ENCODE measurements at regions not wholly inside any gene's neighbourhood (a gene's known extent, or its start where the extent isn't known, plus 50 kb on each side); places are given as distances from the start of the nearest gene placed in this dataset.

- 100% methylated on average over 4 of the region's 4 CpGs for WGBS (ENCODE audit: insufficient coverage)
- ChIA-PET CTCF (no interaction called here), POLR2A (interaction anchor here (0.6 kb wide), 1 partner anchor 50 kb away, joined by 4 read pairs; no protein-coding TSS in a partner anchor)
- H3K36me3 ChIP-seq (ENCODE audit: control insufficient read depth in 4 of 4, insufficient read depth in 4 of 4, low read length in 3 of 4), result no peaks in the 10 kb centered on the region
- DNase-seq, result no peak
- peaks cover 0 to 2% (median 0%) of the 10 kb centered on the region in 5 experiments for H3K9me3 ChIP-seq (ENCODE audit: control extremely low read depth in 1 of 5, control insufficient read depth in 4 of 5, insufficient read depth in 2 of 5, low read depth in 1 of 5, low read length in 4 of 5)
- no peak overlapping the region for H3K4me3 ChIP-seq (ENCODE audit: control insufficient read depth in 1 of 7, extremely low read depth in 1 of 7, insufficient read depth in 4 of 7, low read depth in 2 of 7, low read length in 6 of 7)
- H3K4me1 ChIP-seq (ENCODE audit: control extremely low read depth in 1 of 4, control insufficient read depth in 4 of 4, insufficient read depth in 4 of 4, low read length in 3 of 4), result no peaks in the 10 kb centered on the region
- H3K27me3 ChIP-seq (replicated peaks in 2 of 5; ENCODE audit: control insufficient read depth in 4 of 5, insufficient read depth in 5 of 5, low read length in 4 of 5), result peaks cover 0 to 4% (median 0%) of the 10 kb centered on the region in 5 experiments
- H3K27ac ChIP-seq (ENCODE audit: insufficient read depth in 1 of 2, low read depth in 1 of 2, low read length in 2 of 2, poor library complexity in 1 of 2, severe bottlenecking in 2 of 2), result no peak overlapping the region
Observed at GRCh38 chr2:29974086-29974485, 52.7 kb upstream of the ALK start.

- no peak overlapping the region for H3K4me3 ChIP-seq (ENCODE audit: control insufficient read depth in 1 of 7, extremely low read depth in 1 of 7, insufficient read depth in 4 of 7, low read depth in 2 of 7, low read length in 6 of 7)
- DNase-seq, result no peak
- no peaks in the 10 kb centered on the region for H3K36me3 ChIP-seq (ENCODE audit: control insufficient read depth in 4 of 4, insufficient read depth in 4 of 4, low read length in 3 of 4)
- POLR2A ChIA-PET, result no interaction called here
- no peak overlapping the region for H3K27ac ChIP-seq (ENCODE audit: insufficient read depth in 1 of 2, low read depth in 1 of 2, low read length in 2 of 2, poor library complexity in 1 of 2, severe bottlenecking in 2 of 2)
- H3K4me1 ChIP-seq (ENCODE audit: control extremely low read depth in 1 of 4, control insufficient read depth in 4 of 4, insufficient read depth in 4 of 4, low read length in 3 of 4), result no peaks in the 10 kb centered on the region
- peaks cover 0 to 2% (median 0%) of the 10 kb centered on the region in 5 experiments for H3K9me3 ChIP-seq (ENCODE audit: control extremely low read depth in 1 of 5, control insufficient read depth in 4 of 5, insufficient read depth in 2 of 5, low read depth in 1 of 5, low read length in 4 of 5)
- 93% methylated on average over 2 of the region's 3 CpGs for WGBS (ENCODE audit: insufficient coverage)
- CTCF ChIA-PET, result no interaction called here
- H3K27me3 ChIP-seq (replicated peaks in 2 of 5; ENCODE audit: control insufficient read depth in 4 of 5, insufficient read depth in 5 of 5, low read length in 4 of 5), result peaks cover 0 to 11% (median 0%) of the 10 kb centered on the region in 5 experiments
Observed at GRCh38 chr2:29977284-29977683, 55.9 kb upstream of the ALK start.

- 100% methylated on average over 2 of the region's 4 CpGs for WGBS (ENCODE audit: insufficient coverage)
- Histone ChIP-seq H3K4me3 (ENCODE audit: control insufficient read depth in 1 of 7, extremely low read depth in 1 of 7, insufficient read depth in 4 of 7, low read depth in 2 of 7, low read length in 6 of 7) (no peak overlapping the region), H3K27ac (ENCODE audit: insufficient read depth in 1 of 2, low read depth in 1 of 2, low read length in 2 of 2, poor library complexity in 1 of 2, severe bottlenecking in 2 of 2) (no peak overlapping the region), H3K4me1 (ENCODE audit: control extremely low read depth in 1 of 4, control insufficient read depth in 4 of 4, insufficient read depth in 4 of 4, low read length in 3 of 4) (no peaks in the 10 kb centered on the region), H3K9me3 (ENCODE audit: control extremely low read depth in 1 of 5, control insufficient read depth in 4 of 5, insufficient read depth in 2 of 5, low read depth in 1 of 5, low read length in 4 of 5) (no peaks in the 10 kb centered on the region), H3K36me3 (ENCODE audit: control insufficient read depth in 4 of 4, insufficient read depth in 4 of 4, low read length in 3 of 4) (no peaks in the 10 kb centered on the region), H3K27me3 (replicated peaks in 2 of 5; ENCODE audit: control insufficient read depth in 4 of 5, insufficient read depth in 5 of 5, low read length in 4 of 5) (peaks cover 0 to 9% (median 0%) of the 10 kb centered on the region in 5 experiments)
- ChIA-PET CTCF (no interaction called here), POLR2A (interaction anchor here (0.6 kb wide), 1 partner anchor 14 kb away, joined by 3 read pairs; no protein-coding TSS in a partner anchor)
- DNase-seq, result no peak
Observed at GRCh38 chr2:29981402-29981801, 60.0 kb upstream of the ALK start.

- Histone ChIP-seq H3K27ac (ENCODE audit: insufficient read depth in 1 of 2, low read depth in 1 of 2, low read length in 2 of 2, poor library complexity in 1 of 2, severe bottlenecking in 2 of 2) (no peak overlapping the region), H3K9me3 (ENCODE audit: control extremely low read depth in 1 of 5, control insufficient read depth in 4 of 5, insufficient read depth in 2 of 5, low read depth in 1 of 5, low read length in 4 of 5) (no peaks in the 10 kb centered on the region), H3K36me3 (ENCODE audit: control insufficient read depth in 4 of 4, insufficient read depth in 4 of 4, low read length in 3 of 4) (no peaks in the 10 kb centered on the region), H3K27me3 (replicated peaks in 2 of 5; ENCODE audit: control insufficient read depth in 4 of 5, insufficient read depth in 5 of 5, low read length in 4 of 5) (peaks cover 0 to 9% (median 0%) of the 10 kb centered on the region in 5 experiments), H3K4me1 (ENCODE audit: control extremely low read depth in 1 of 4, control insufficient read depth in 4 of 4, insufficient read depth in 4 of 4, low read length in 3 of 4) (no peaks in the 10 kb centered on the region), H3K4me3 (ENCODE audit: control insufficient read depth in 1 of 7, extremely low read depth in 1 of 7, insufficient read depth in 4 of 7, low read depth in 2 of 7, low read length in 6 of 7) (no peak overlapping the region)
- no peak for DNase-seq
- ChIA-PET CTCF (no interaction called here), POLR2A (no interaction called here)
- 80% methylated on average over 1 of the region's 4 CpGs for WGBS (ENCODE audit: insufficient coverage)
Observed at GRCh38 chr2:29983308-29983707, 61.9 kb upstream of the ALK start.

GRCh38 chr2:29987146-29987545 lies 65.8 kb upstream of the ALK start:
- H3K27me3 ChIP-seq (replicated peaks in 2 of 5; ENCODE audit: control insufficient read depth in 4 of 5, insufficient read depth in 5 of 5, low read length in 4 of 5), result peaks cover 0 to 9% (median 0%) of the 10 kb centered on the region in 5 experiments
- POLR2A ChIA-PET, result no interaction called here
- no peaks in the 10 kb centered on the region for H3K4me1 ChIP-seq (ENCODE audit: control extremely low read depth in 1 of 4, control insufficient read depth in 4 of 4, insufficient read depth in 4 of 4, low read length in 3 of 4)
- no peaks in the 10 kb centered on the region for H3K9me3 ChIP-seq (ENCODE audit: control extremely low read depth in 1 of 5, control insufficient read depth in 4 of 5, insufficient read depth in 2 of 5, low read depth in 1 of 5, low read length in 4 of 5)
- H3K27ac ChIP-seq (ENCODE audit: insufficient read depth in 1 of 2, low read depth in 1 of 2, low read length in 2 of 2, poor library complexity in 1 of 2, severe bottlenecking in 2 of 2), result no peak overlapping the region
- CTCF ChIA-PET, result no interaction called here
- H3K4me3 ChIP-seq (ENCODE audit: control insufficient read depth in 1 of 7, extremely low read depth in 1 of 7, insufficient read depth in 4 of 7, low read depth in 2 of 7, low read length in 6 of 7), result no peak overlapping the region
- DNase-seq, result no peak
- WGBS (ENCODE audit: insufficient coverage), result no CpG with 5 or more reads among the region's 1 CpG
- H3K36me3 ChIP-seq (ENCODE audit: control insufficient read depth in 4 of 4, insufficient read depth in 4 of 4, low read length in 3 of 4), result no peaks in the 10 kb centered on the region

GRCh38 chr2:29990129-29990528 lies 68.7 kb upstream of the ALK start:
- Histone ChIP-seq H3K4me1 (ENCODE audit: control extremely low read depth in 1 of 4, control insufficient read depth in 4 of 4, insufficient read depth in 4 of 4, low read length in 3 of 4) (no peaks in the 10 kb centered on the region), H3K27ac (ENCODE audit: insufficient read depth in 1 of 2, low read depth in 1 of 2, low read length in 2 of 2, poor library complexity in 1 of 2, severe bottlenecking in 2 of 2) (no peak overlapping the region), H3K36me3 (ENCODE audit: control insufficient read depth in 4 of 4, insufficient read depth in 4 of 4, low read length in 3 of 4) (no peaks in the 10 kb centered on the region), H3K27me3 (replicated peaks in 2 of 5; ENCODE audit: control insufficient read depth in 4 of 5, insufficient read depth in 5 of 5, low read length in 4 of 5) (peaks cover 0 to 6% (median 0%) of the 10 kb centered on the region in 5 experiments), H3K4me3 (ENCODE audit: control insufficient read depth in 1 of 7, extremely low read depth in 1 of 7, insufficient read depth in 4 of 7, low read depth in 2 of 7, low read length in 6 of 7) (no peak overlapping the region), H3K9me3 (ENCODE audit: control extremely low read depth in 1 of 5, control insufficient read depth in 4 of 5, insufficient read depth in 2 of 5, low read depth in 1 of 5, low read length in 4 of 5) (no peaks in the 10 kb centered on the region)
- DNase-seq, result no peak
- POLR2A ChIA-PET, result no interaction called here
- 100% methylated on average over 3 of the region's 4 CpGs for WGBS (ENCODE audit: insufficient coverage)
- CTCF ChIA-PET, result no interaction called here

- WGBS (ENCODE audit: insufficient coverage), result 91% methylated on average over 3 of the region's 3 CpGs
- Histone ChIP-seq H3K27me3 (replicated peaks in 2 of 5; ENCODE audit: control insufficient read depth in 4 of 5, insufficient read depth in 5 of 5, low read length in 4 of 5) (peaks cover 0 to 8% (median 0%) of the 10 kb centered on the region in 5 experiments), H3K36me3 (ENCODE audit: control insufficient read depth in 4 of 4, insufficient read depth in 4 of 4, low read length in 3 of 4) (no peaks in the 10 kb centered on the region), H3K27ac (ENCODE audit: insufficient read depth in 1 of 2, low read depth in 1 of 2, low read length in 2 of 2, poor library complexity in 1 of 2, severe bottlenecking in 2 of 2) (no peak overlapping the region), H3K4me3 (ENCODE audit: control insufficient read depth in 1 of 7, extremely low read depth in 1 of 7, insufficient read depth in 4 of 7, low read depth in 2 of 7, low read length in 6 of 7) (no peak overlapping the region), H3K9me3 (ENCODE audit: control extremely low read depth in 1 of 5, control insufficient read depth in 4 of 5, insufficient read depth in 2 of 5, low read depth in 1 of 5, low read length in 4 of 5) (no peaks in the 10 kb centered on the region), H3K4me1 (ENCODE audit: control extremely low read depth in 1 of 4, control insufficient read depth in 4 of 4, insufficient read depth in 4 of 4, low read length in 3 of 4) (no peaks in the 10 kb centered on the region)
- no peak for DNase-seq
- CTCF ChIA-PET, result no interaction called here
- POLR2A ChIA-PET, result no interaction called here
Observed at GRCh38 chr2:29991086-29991485, 69.7 kb upstream of the ALK start.

All from common myeloid progenitor, CD34-positive (primary cell).